K562 (cell line): ENCODE measurements at regions not wholly inside any gene's neighbourhood (a gene's known extent, or its start where the extent isn't known, plus 50 kb on each side); places are given as distances from the start of the nearest gene placed in this dataset.

ENCODE experiments used
- CBFA2T3 ChIP-seq: fragments of 450-650 bp; IDR thresholded peaks from 2 replicates; pipeline ENCODE4 v1.6.1; 2017
- JUNB ChIP-seq: fragments of 450-650 bp; formaldehyde crosslinking; conservative IDR thresholded peaks from 2 replicates; pipeline ENCODE4 v1.4.0; 2020; ENCODE audit warnings: mild to moderate bottlenecking
- JUND ChIP-seq, 2 experiments: IDR thresholded peaks; 2 replicates in 1 of 2; 3 replicates in 1 of 2; pipeline ENCODE4 v1.6.1; 2011; ENCODE audit warnings: borderline replicate concordance in 2 of 2, low read depth in 2 of 2, low read length in 2 of 2, improper control_type of control experiment in 1 of 2, missing biosample characterization in 1 of 2, missing genetic modification characterization in 1 of 2, missing genetic modification reagents in 1 of 2
- MEIS2 ChIP-seq: fragments of 450-650 bp; IDR thresholded peaks from 2 replicates; pipeline ENCODE4 v1.6.1; 2014; ENCODE audit warnings: mild to moderate bottlenecking; ENCODE audit not compliant: partially characterized antibody
- MTA1 ChIP-seq: fragments of 450-650 bp; IDR thresholded peaks from 2 replicates; pipeline ENCODE4 v1.6.1; 2017; ENCODE audit warnings: borderline replicate concordance
- MYBL2 ChIP-seq, 2 experiments: fragments of 450-650 bp in 1 of 2; sonication (generic) in 1 of 2; formaldehyde crosslinking in 1 of 2; IDR thresholded peaks; 2 replicates each; pipeline versions ENCODE4 v1.6.1 to v1.8.1; 2017 to 2022; ENCODE audit warnings: borderline replicate concordance in 1 of 2, inconsistent platforms in 1 of 2, low read depth in 1 of 2, mild to moderate bottlenecking in 1 of 2, missing genetic modification reagents in 1 of 2, moderate library complexity in 1 of 2
- NFIC ChIP-seq: fragments of 450-650 bp; IDR thresholded peaks from 2 replicates; pipeline ENCODE4 v1.6.1; 2017; ENCODE audit warnings: mild to moderate bottlenecking, inconsistent platforms
- PBX2 ChIP-seq, 2 experiments: IDR thresholded peaks in 1 of 2; conservative IDR thresholded peaks in 1 of 2; 2 replicates each; pipeline ENCODE4 v1.6.1; 2016; ENCODE audit warnings: low read depth in 2 of 2, mild to moderate bottlenecking in 1 of 2, missing compliant biosample characterization in 1 of 2, missing genetic modification characterization in 1 of 2, moderate library complexity in 1 of 2
- TAF1 ChIP-seq: IDR thresholded peaks from 2 replicates; pipeline ENCODE4 v1.6.1; 2011; ENCODE audit warnings: mild to moderate bottlenecking, low read length, moderate library complexity; ENCODE audit not compliant: insufficient read depth, control insufficient read depth, severe bottlenecking; ENCODE audit errors: extremely low read depth
- TAL1 ChIP-seq: fragments of 450-650 bp; IDR thresholded peaks from 2 replicates; pipeline ENCODE4 v1.6.1; 2016; ENCODE audit warnings: mild to moderate bottlenecking
- TBP ChIP-seq: optimal IDR thresholded peaks from 2 replicates; pipeline ENCODE3; 2011; ENCODE audit warnings: low read depth, low read length, improper control_type of control experiment
- ZBTB40 ChIP-seq, 2 experiments: fragments of 450-650 bp in 1 of 2; sonication (generic) in 1 of 2; formaldehyde crosslinking in 1 of 2; IDR thresholded peaks; 2 replicates each; pipeline versions ENCODE4 v1.7.1 to v1.9.0; 2016 to 2022; ENCODE audit warnings: inconsistent platforms in 1 of 2, mild to moderate bottlenecking in 1 of 2, missing genetic modification reagents in 1 of 2
- ZNF79 ChIP-seq: fragments of 250-450 bp; sonication (Bioruptor Pico); IDR thresholded peaks from 2 replicates; pipeline ENCODE4 v1.4.0; 2020; ENCODE audit warnings: low read depth, mild to moderate bottlenecking, moderate library complexity
- ZSCAN32 ChIP-seq: fragments of 450-650 bp; formaldehyde crosslinking; IDR thresholded peaks from 2 replicates; pipeline ENCODE4 v1.4.0; 2020; ENCODE audit warnings: mild to moderate bottlenecking, moderate library complexity

GRCh38 chr4:126735294-126736132 is 897.2 kb upstream of the INTU start (continued):
- TF ChIP-seq ZBTB40 (IDR thresholded peaks at IDR 0.05) = peak; percentile 34; the same call in 1 of the 2 replicates
- no peak for TF ChIP-seq ZBTB40 (CRISPR knock-in tag; IDR thresholded peaks at IDR 0.05)
- no peak for TF ChIP-seq JUNB (CRISPR knock-in tag)
- TF ChIP-seq PBX2 (CRISPR knock-in tag; IDR thresholded peaks at IDR 0.05; ENCODE audit: low read depth) = no peak
- peak; percentile 82 for TF ChIP-seq PBX2 (tag; conservative IDR thresholded peaks at IDR 0.05; ENCODE audit: low read depth)
- TF ChIP-seq NFIC = peak; percentile 54
- 0 out of 2 replicates have a peak, but pooled peaks have one; percentile 16 for TF ChIP-seq MTA1
- peak; percentile 75 for TF ChIP-seq MYBL2 (IDR thresholded peaks at IDR 0.05; ENCODE audit: low read depth)
- no peak for TF ChIP-seq MYBL2 (CRISPR knock-in tag; IDR thresholded peaks at IDR 0.05; ENCODE audit: borderline replicate concordance)
- TF ChIP-seq JUND (IDR thresholded peaks at IDR 0.05; ENCODE audit: borderline replicate concordance, low read depth, low read length) = peak; percentile 65; the same call in 1 of the 2 replicates
- peak; percentile 33; the same call in 1 of the 3 replicates for TF ChIP-seq JUND (tag; IDR thresholded peaks at IDR 0.05; ENCODE audit: borderline replicate concordance, low read depth, low read length)
- peak; percentile 87 for TF ChIP-seq TAL1
- peak; percentile 92 for TF ChIP-seq CBFA2T3
- peak; percentile 91 for TF ChIP-seq MEIS2
- no peak for TF ChIP-seq ZNF79 (CRISPR knock-in tag)
- peak; percentile 71 for TF ChIP-seq TBP
- TF ChIP-seq ZSCAN32 (CRISPR knock-in tag) = no peak
- peak; percentile 40 for TF ChIP-seq TAF1
